ENCODE measurements at regions not wholly inside any gene's neighbourhood (a gene's known extent, or its start where the extent isn't known, plus 50 kb on each side); places are given as distances from the start of the nearest gene placed in this dataset.

GRCh38 chr6:121856296-121856695 is 420.9 kb downstream of the GJA1 start:
- no peaks in the 10 kb centered on the region for H3K36me3 Mint-ChIP-seq (ENCODE audit: low read depth)
- no peaks in the 10 kb centered on the region for H3K9me3 Mint-ChIP-seq
- no peaks in the 10 kb centered on the region for H3K4me1 Mint-ChIP-seq (ENCODE audit: low read depth)
- H3K27me3 Mint-ChIP-seq = no peaks in the 10 kb centered on the region
- no peak overlapping the region for H3K4me3 Mint-ChIP-seq
- no peak overlapping the region for H3K27ac Mint-ChIP-seq

- H3K4me1 Mint-ChIP-seq (ENCODE audit: low read depth) = no peaks in the 10 kb centered on the region
- H3K27ac Mint-ChIP-seq = no peak overlapping the region
- no peaks in the 10 kb centered on the region for H3K36me3 Mint-ChIP-seq (ENCODE audit: low read depth)
- H3K9me3 Mint-ChIP-seq = no peaks in the 10 kb centered on the region
- H3K4me3 Mint-ChIP-seq = no peak overlapping the region
- no peaks in the 10 kb centered on the region for H3K27me3 Mint-ChIP-seq
Observed at GRCh38 chr6:121857551-121857950, 422.1 kb downstream of the GJA1 start.

DNA sequence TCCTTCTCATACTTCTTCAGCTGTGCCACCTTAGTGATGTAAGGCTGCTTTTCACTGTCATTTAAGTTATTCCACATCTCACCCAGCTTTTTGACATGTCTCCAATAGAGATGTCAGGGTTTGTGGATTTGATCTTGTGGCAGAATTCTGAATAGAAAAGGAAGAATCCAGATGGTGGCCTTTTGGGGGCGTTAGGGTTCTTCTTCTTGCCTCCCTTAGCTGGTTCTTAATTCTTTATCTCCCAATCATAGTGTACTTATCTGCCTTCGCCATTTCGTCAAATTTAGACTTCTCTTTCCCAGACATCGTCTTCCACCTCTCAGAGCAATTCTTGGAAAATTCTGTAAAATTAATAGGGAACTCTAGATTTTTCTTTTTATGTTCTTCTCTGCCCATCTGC is 422.9 kb downstream of the GJA1 start:
- Mint-ChIP-seq H3K4me1 (ENCODE audit: low read depth) (no peaks in the 10 kb centered on the region), H3K27me3 (no peaks in the 10 kb centered on the region), H3K27ac (no peak overlapping the region), H3K36me3 (ENCODE audit: low read depth) (no peaks in the 10 kb centered on the region), H3K4me3 (no peak overlapping the region), H3K9me3 (no peaks in the 10 kb centered on the region)

DNA sequence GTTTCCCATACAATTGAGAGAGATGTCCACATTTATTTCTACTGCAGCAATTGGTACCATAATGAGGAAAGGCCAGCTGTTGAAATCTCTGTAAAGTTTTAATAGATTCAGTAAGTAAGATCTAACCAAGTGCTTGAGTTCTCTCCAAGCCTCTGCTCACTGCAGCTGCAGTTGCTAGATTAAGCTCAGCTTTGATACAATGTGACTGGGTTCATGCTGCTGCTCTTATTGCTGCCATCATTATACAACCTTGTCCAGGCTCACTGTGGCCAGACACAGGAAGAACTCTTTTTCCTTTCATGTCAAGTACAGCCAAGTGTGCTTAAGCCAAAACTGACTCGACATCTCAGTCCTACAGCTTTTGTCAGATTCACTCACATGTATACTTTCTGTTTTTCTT is 423.5 kb downstream of the GJA1 start:
- Mint-ChIP-seq H3K27me3 (no peaks in the 10 kb centered on the region), H3K4me3 (no peak overlapping the region), H3K9me3 (no peaks in the 10 kb centered on the region), H3K27ac (no peak overlapping the region), H3K36me3 (ENCODE audit: low read depth) (no peaks in the 10 kb centered on the region), H3K4me1 (ENCODE audit: low read depth) (no peaks in the 10 kb centered on the region)

- H3K27me3 Mint-ChIP-seq = peaks cover 2% of the 10 kb centered on the region
- H3K27ac Mint-ChIP-seq = no peak overlapping the region
- H3K9me3 Mint-ChIP-seq = no peaks in the 10 kb centered on the region
- H3K36me3 Mint-ChIP-seq (ENCODE audit: low read depth) = no peaks in the 10 kb centered on the region
- no peaks in the 10 kb centered on the region for H3K4me1 Mint-ChIP-seq (ENCODE audit: low read depth)
- H3K4me3 Mint-ChIP-seq = no peak overlapping the region
Observed at GRCh38 chr6:121865811-121866210, 430.4 kb downstream of the GJA1 start.

DNA sequence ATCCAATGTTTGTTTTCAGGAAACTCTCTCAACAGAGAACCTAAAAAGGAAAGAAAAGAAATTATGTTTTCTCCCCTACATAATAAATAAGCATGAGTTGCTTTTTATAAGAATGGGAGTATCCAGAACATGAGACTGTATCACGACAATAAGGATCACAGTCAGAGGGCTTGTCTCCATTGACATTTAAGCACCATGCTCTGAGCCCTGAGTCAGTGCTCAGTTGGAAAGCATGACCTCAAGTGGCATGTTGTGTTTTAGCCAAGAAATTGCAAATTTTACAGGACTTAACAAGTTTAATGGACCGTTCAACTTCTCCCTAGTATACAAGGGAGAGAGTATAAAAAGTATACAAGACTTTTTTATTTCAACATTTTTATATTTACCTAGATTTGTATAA is 431.6 kb downstream of the GJA1 start:
- no peak overlapping the region for H3K27ac Mint-ChIP-seq
- H3K36me3 Mint-ChIP-seq (ENCODE audit: low read depth) = no peaks in the 10 kb centered on the region
- H3K4me3 Mint-ChIP-seq = no peak overlapping the region
- H3K27me3 Mint-ChIP-seq = peaks cover 2% of the 10 kb centered on the region
- H3K4me1 Mint-ChIP-seq (ENCODE audit: low read depth) = no peaks in the 10 kb centered on the region
- H3K9me3 Mint-ChIP-seq = peaks cover 4% of the 10 kb centered on the region

DNA sequence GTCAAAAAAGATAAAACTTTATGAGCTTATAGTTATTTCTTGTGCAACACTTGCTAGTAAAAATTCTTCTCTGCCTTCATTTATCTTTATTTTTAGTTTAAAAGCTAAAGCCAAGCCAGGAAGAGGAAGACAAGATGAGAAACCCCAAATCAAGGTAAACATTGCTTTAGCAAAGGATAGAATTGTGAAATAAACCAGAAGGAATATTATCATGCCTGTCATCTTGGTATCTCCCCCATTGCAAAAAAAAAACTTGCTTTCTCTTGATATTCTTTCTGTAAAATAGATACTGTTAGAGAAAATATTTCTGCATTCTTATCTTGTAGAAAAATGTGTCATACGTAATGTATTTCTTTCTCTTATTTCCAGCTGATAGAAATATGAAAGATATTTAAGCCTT is 432.8 kb downstream of the GJA1 start:
- Mint-ChIP-seq H3K36me3 (ENCODE audit: low read depth) (no peaks in the 10 kb centered on the region), H3K9me3 (peaks cover 4% of the 10 kb centered on the region), H3K27me3 (peaks cover 2% of the 10 kb centered on the region), H3K4me1 (ENCODE audit: low read depth) (no peaks in the 10 kb centered on the region), H3K27ac (no peak overlapping the region), H3K4me3 (no peak overlapping the region)

- Mint-ChIP-seq H3K9me3 (peaks cover 4% of the 10 kb centered on the region), H3K4me1 (ENCODE audit: low read depth) (no peaks in the 10 kb centered on the region), H3K27ac (no peak overlapping the region), H3K4me3 (no peak overlapping the region), H3K36me3 (ENCODE audit: low read depth) (no peaks in the 10 kb centered on the region), H3K27me3 (peaks cover 2% of the 10 kb centered on the region)
Observed at GRCh38 chr6:121873595-121873994, 438.1 kb downstream of the GJA1 start.

DNA sequence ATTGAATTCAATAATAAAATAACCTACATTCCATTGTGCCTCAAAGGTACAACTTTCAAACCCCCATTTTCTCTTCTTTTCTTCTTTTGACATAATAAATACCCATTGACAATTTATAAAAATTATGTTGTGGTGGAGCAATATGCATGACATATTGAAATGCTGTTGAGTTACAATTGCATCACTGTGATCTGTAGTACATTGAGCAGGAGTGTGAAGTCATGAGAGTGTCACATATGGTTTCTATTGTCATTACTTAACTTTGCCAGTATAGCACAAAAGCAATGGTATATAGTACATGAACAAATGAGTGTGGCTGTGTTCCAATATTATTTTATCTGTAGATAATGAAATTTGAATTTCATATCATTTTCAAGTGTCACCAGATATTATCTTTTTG is 441.3 kb downstream of the GJA1 start:
- Mint-ChIP-seq H3K36me3 (ENCODE audit: low read depth) (no peaks in the 10 kb centered on the region), H3K27ac (no peak overlapping the region), H3K27me3 (no peaks in the 10 kb centered on the region), H3K9me3 (no peaks in the 10 kb centered on the region), H3K4me3 (no peak overlapping the region), H3K4me1 (ENCODE audit: low read depth) (no peaks in the 10 kb centered on the region)

- Mint-ChIP-seq H3K4me1 (ENCODE audit: low read depth) (no peaks in the 10 kb centered on the region), H3K27ac (no peak overlapping the region), H3K27me3 (no peaks in the 10 kb centered on the region), H3K4me3 (no peak overlapping the region), H3K36me3 (ENCODE audit: low read depth) (no peaks in the 10 kb centered on the region), H3K9me3 (no peaks in the 10 kb centered on the region)
Observed at GRCh38 chr6:121879149-121879548, 443.7 kb downstream of the GJA1 start.

DNA sequence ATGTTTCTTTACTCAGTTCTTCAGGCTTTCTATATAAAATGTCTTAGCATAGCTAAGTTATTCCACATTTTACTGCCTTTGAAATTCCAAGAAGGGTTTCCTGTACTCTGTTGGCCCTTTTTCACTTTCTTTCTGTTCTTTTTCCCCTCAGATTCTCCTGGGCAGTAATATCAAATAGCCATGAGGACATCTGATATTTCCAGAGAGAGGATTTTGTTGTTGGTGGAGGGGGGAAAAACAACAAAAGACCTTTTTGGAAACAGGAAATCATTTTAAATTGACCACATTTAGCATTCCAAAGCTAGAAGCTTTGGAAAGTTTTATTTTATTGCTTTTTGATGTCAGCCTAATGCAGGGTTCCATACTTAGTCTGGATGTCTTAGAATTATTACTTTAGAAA is 445.4 kb downstream of the GJA1 start:
- Mint-ChIP-seq H3K4me3 (no peak overlapping the region), H3K27ac (no peak overlapping the region), H3K4me1 (ENCODE audit: low read depth) (no peaks in the 10 kb centered on the region)

DNA sequence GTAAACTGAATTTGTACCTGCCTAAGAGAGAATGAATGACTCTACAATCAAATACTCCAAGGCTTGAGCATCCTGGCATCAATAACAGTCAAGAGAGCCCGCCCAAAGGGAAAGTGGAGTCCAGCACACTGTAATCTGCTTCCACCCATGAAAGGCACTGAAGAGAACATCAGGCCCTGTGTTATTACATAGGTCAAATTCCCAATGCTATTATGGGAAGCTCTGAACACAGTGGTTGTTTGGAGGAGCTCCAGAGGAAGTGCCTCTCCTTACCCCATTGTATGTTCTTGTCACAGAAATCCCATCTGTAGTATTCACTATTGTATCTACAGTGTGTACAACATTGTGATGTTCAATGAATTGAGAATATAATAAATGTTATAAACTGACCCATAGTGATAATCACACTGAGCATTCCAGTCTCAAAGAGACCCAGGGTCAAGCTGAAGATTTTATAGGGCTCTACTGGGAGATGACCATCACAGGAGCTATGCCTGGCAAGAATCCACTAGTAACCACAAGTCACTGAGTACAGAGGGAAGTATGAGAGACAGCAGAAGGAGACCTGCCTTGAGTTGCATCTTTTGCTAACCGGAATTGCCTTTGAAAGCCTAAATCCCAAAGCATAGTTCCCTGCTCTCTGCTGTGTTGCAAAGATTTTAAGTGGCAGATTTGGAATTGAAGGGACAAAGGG is 446.7 kb downstream of the GJA1 start:
- H3K9me3 Mint-ChIP-seq = no peaks in the 10 kb centered on the region

More for the DNA sequence above, 445.4 kb downstream of the GJA1 start:
- Mint-ChIP-seq H3K36me3 (ENCODE audit: low read depth) (no peaks in the 10 kb centered on the region), H3K27me3 (no peaks in the 10 kb centered on the region), H3K9me3 (no peaks in the 10 kb centered on the region)

DNA sequence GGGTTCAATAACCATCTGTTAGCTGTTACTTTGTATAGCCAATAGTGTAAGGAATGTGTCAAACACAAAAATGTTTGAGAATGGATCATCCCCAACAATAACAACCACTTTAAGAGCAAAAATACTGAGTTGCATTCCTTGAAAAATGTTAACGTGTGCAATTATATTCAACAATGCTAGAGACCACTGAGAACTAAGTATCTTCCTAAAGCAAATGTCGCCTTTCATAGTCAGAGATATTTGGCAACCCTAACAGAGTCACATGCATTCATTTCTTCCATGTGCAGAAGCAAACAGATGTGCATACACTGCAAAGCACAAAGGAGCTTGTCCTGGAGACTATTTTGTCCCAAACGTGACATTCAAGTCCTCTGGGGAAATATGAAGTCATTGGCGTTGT is 448.6 kb downstream of the GJA1 start:
- no peaks in the 10 kb centered on the region for H3K36me3 Mint-ChIP-seq (ENCODE audit: low read depth)
- peaks cover 5% of the 10 kb centered on the region for H3K9me3 Mint-ChIP-seq
- H3K4me1 Mint-ChIP-seq (ENCODE audit: low read depth) = no peaks in the 10 kb centered on the region
- no peaks in the 10 kb centered on the region for H3K27me3 Mint-ChIP-seq
- H3K4me3 Mint-ChIP-seq = no peak overlapping the region
- no peak overlapping the region for H3K27ac Mint-ChIP-seq

More for the DNA sequence above, 446.7 kb downstream of the GJA1 start:
- H3K4me3 Mint-ChIP-seq = no peak overlapping the region
- no peak overlapping the region for H3K27ac Mint-ChIP-seq
- no peaks in the 10 kb centered on the region for H3K27me3 Mint-ChIP-seq
- no peaks in the 10 kb centered on the region for H3K36me3 Mint-ChIP-seq (ENCODE audit: low read depth)
- no peaks in the 10 kb centered on the region for H3K4me1 Mint-ChIP-seq (ENCODE audit: low read depth)

DNA sequence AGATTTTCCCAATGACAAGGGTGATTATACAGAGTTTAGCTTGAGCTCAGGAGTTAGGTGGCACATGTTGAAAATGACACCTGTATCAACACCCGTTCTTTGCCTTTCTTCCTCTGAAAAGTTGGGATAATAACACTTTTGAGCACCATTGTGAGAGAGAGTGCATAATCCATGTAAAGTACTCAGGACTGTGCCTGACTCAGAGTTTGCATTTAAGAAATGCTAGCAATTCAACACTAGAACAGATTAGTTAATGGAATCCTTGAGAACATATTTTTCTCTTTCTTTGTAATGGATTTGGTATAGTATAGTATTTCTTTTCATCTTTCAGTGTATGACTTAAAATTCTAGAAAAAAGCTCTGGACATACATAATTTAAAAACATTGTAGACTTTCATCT is 449.2 kb downstream of the GJA1 start:
- no peaks in the 10 kb centered on the region for H3K27me3 Mint-ChIP-seq
- no peaks in the 10 kb centered on the region for H3K4me1 Mint-ChIP-seq (ENCODE audit: low read depth)
- H3K4me3 Mint-ChIP-seq = no peak overlapping the region
- peaks cover 5% of the 10 kb centered on the region for H3K9me3 Mint-ChIP-seq
- no peak overlapping the region for H3K27ac Mint-ChIP-seq
- H3K36me3 Mint-ChIP-seq (ENCODE audit: low read depth) = no peaks in the 10 kb centered on the region

GRCh38 chr6:121885399-121886152 is 450.1 kb downstream of the GJA1 start:
- Mint-ChIP-seq H3K27me3 (no peaks in the 10 kb centered on the region), H3K9me3 (peaks cover 5% of the 10 kb centered on the region), H3K4me1 (ENCODE audit: low read depth) (no peaks in the 10 kb centered on the region), H3K4me3 (no peak overlapping the region), H3K27ac (no peak overlapping the region), H3K36me3 (ENCODE audit: low read depth) (no peaks in the 10 kb centered on the region)

Data from stimulated activated naive CD8-positive, alpha-beta T cell treated with anti-CD3 and anti-CD28 coated beads, Interleukin-15, Interleukin-2, amounts not matched to agents 100 ng/mL and 50 ng/mL, for 24 hours (primary cell).